ENCODE measurements at regions not wholly inside any gene's neighbourhood (a gene's known extent, or its start where the extent isn't known, plus 50 kb on each side); places are given as distances from the start of the nearest gene placed in this dataset.

GRCh38 chr12:24087294-24087693 is 137.8 kb upstream of the SOX5 start:
- TF ChIP-seq CTCF (conservative IDR thresholded peaks at IDR 0.05; ENCODE audit: low read depth, low read length), result no peak
- H3K4me3 ChIP-seq (ENCODE audit: low read depth, low read length), result no peak overlapping the region
- DNase-seq (ENCODE audit: low read depth), result no peak

GRCh38 chr12:24084800-24085199 is 135.3 kb upstream of the SOX5 start:
- no peak overlapping the region for H3K4me3 ChIP-seq (ENCODE audit: low read depth, low read length)
- TF ChIP-seq CTCF (conservative IDR thresholded peaks at IDR 0.05; ENCODE audit: low read depth, low read length), result no peak
- DNase-seq (ENCODE audit: low read depth), result no peak

DNA sequence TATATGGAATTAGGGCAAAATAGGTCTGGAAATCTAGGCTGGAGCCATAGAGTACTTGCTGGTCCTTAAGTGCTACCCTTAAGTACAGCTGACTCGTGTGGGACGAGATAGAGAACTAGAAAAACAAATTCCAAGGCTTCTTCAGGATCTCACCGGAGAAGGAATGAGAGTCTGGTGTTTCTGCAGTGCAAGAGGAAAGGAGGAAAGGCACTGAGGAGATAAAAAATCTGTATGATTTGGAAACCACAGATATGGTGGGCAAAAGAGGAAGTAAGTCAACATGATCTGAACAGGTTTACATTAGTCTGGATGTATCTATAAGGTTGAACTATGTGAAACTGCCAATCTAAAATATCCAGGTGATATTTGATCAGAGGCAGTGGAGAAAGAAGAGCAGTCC is 134.4 kb upstream of the SOX5 start:
- DNase-seq (ENCODE audit: low read depth), result no peak
- TF ChIP-seq CTCF (conservative IDR thresholded peaks at IDR 0.05; ENCODE audit: low read depth, low read length), result no peak
- H3K4me3 ChIP-seq (ENCODE audit: low read depth, low read length), result no peak overlapping the region

GRCh38 chr12:24081606-24082005 is 132.1 kb upstream of the SOX5 start:
- DNase-seq (ENCODE audit: low read depth), result no peak
- TF ChIP-seq CTCF (conservative IDR thresholded peaks at IDR 0.05; ENCODE audit: low read depth, low read length), result no peak
- no peak overlapping the region for H3K4me3 ChIP-seq (ENCODE audit: low read depth, low read length)

- DNase-seq (ENCODE audit: low read depth), result no peak
- no peak overlapping the region for H3K4me3 ChIP-seq (ENCODE audit: low read depth, low read length)
- no peak for TF ChIP-seq CTCF (conservative IDR thresholded peaks at IDR 0.05; ENCODE audit: low read depth, low read length)
Measured at GRCh38 chr12:24081092-24081529, 131.6 kb upstream of the SOX5 start.

- H3K4me3 ChIP-seq (ENCODE audit: low read depth, low read length), result no peak overlapping the region
- no peak for DNase-seq (ENCODE audit: low read depth)
- no peak for TF ChIP-seq CTCF (conservative IDR thresholded peaks at IDR 0.05; ENCODE audit: low read depth, low read length)
Measured at GRCh38 chr12:24080465-24080864, 131.0 kb upstream of the SOX5 start.

DNA sequence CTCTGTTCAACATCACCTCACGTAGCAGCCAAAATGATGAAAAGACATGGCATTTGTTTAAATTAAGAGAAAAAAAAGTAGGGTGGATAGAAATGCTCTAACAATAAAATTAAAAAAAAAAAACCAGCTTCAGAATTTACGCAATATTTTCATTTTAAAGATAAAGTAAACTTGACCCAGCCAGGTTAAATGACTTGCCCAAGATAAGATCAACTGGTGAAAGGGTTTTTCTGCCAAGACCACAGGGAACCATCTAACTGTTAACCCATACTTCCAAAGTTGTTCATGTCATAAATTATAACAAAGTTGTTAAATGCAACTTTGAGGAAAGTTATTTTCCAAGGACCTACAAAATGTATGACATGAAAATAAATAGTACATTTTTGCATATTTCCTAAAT is 129.6 kb upstream of the SOX5 start:
- no peak for DNase-seq (ENCODE audit: low read depth)
- TF ChIP-seq CTCF (conservative IDR thresholded peaks at IDR 0.05; ENCODE audit: low read depth, low read length), result no peak

More for the DNA sequence above, 129.6 kb upstream of the SOX5 start:
- H3K4me3 ChIP-seq (ENCODE audit: low read depth, low read length), result no peak overlapping the region

All from choroid plexus epithelial cell (primary cell).